HG03558 (cell line): ENCODE measurements at regions not wholly inside any gene's neighbourhood (a gene's known extent, or its start where the extent isn't known, plus 50 kb on each side); places are given as distances from the start of the nearest gene placed in this dataset.

Source experiments
- ATAC-seq: cut with Tn5 transposase; IDR thresholded peaks from one replicate; pipeline ENCODE4 v1.9.1; 2021; ENCODE audit warnings: moderate number of reproducible peaks; ENCODE audit not compliant: unreplicated experiment; ENCODE audit errors: extremely low read depth

DNA sequence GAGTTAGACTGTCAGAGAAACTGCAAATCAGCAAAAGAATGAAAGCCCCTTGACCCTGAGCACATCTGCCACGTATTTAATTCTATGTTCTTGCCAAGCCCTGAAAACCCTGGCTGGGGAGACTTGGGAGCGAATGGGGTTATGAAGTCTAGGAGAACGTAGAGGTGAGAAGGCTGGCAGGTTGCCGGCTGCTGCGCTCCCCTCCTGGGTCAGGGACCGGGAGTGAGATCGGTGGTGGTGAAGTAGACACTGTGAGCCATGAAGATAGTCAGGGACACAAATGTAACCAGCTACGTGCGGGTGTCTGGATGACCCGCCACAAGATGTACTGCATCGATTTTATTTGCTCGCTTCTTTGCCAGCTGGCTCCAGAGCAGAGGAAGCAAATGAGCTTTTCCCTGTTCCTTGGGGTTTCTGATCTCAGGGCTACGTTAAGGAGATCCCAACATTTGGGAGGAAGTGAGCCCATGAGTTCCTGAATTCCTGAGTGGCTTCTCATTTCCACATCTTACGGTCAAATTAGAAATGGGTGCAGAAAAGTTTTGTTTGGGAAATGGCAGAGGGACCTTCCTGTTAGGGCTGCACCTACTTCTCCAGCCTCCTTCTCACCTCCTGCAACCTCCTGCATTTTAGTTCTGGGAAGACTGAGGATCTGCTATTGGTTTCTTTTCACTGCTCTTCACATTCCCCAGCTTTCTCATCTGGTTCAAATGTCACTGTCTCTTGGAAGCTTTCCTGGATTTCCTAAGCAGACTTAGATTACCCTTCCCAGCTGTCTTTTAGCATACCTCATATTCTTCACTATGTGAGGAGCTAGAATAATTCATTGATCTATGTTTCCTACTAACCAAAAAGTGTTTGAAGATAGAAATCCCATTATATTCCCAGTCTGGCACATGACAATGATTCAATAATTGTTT lies 360.6 kb downstream of the ZNF521 start:
- no peak for ATAC-seq

DNA sequence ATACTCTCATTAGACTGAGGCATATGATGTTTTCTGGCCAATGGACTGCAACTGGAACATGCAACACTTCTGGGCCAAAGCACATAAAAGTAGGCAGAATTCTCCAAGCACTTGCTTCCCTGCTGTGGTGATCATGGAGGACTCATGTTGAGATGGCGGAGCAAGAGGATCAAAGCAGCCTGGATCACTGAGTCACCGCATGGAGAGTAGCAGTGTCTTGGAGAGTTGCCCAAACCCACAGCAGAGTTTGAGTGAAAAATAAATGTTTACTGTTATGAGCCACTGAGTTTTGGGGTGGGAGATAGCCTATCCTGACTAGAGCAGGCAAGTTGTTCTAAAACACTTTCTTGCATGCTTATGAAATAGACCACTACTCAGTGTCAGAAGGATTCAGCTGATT lies 359.5 kb downstream of the ZNF521 start:
- no peak for ATAC-seq

DNA sequence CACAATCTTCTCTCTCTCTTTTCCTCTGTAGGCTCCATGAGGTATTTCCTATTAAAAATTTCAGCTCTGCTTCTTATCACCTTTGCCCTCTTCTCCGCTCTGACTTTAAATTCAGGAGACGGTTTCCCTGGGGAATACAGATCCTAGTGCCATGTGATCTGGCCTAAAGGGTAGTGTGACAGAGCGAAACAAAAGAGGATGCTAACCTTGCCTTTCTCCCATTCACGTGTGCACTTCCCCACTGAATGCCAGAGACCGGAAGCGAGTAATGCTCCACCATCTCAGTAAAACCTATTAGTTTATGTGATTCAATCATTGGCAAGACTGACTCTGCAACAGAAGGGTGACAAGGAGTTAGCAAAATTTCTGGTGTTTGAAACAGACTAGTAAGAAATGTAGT lies 358.3 kb downstream of the ZNF521 start:
- no peak for ATAC-seq

DNA sequence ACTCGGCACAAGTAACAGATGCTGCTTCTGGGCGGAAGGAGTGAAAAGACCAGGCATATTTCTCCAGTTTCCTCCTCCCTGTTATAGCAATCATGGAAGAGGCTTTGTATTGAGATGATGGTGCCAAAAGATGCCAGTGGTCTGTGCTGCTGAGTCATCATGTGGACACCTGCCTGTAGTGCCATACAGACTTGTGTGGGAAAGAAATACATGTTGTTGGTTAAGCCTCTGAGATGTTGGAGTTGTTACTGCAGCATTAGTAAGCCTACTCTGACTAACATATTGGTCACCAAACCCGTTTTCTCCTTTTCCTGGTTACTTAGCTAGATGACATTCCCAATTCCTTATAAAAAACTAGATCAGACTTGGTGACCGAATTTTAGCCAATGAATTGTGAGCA lies 356.9 kb downstream of the ZNF521 start:
- no peak for ATAC-seq

DNA sequence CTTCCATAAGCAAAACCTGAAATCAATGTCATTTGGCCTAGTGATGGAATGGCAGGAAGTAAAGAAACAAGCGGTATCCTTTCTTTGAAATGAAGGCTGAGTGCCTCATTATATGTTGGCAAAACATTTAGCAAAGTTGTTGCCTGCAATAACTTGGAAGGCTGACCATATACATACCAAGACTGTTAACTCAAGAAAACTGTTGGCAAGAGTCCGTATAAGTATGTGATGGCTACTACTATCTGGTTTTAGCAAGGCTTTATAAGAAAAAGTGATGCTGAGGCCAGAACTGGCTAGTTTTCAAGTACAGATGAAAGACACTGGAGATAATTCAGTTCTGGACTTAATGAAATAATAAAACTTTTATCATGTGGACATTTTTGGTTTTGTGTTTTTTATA lies 356.2 kb downstream of the ZNF521 start:
- ATAC-seq: no peak

DNA sequence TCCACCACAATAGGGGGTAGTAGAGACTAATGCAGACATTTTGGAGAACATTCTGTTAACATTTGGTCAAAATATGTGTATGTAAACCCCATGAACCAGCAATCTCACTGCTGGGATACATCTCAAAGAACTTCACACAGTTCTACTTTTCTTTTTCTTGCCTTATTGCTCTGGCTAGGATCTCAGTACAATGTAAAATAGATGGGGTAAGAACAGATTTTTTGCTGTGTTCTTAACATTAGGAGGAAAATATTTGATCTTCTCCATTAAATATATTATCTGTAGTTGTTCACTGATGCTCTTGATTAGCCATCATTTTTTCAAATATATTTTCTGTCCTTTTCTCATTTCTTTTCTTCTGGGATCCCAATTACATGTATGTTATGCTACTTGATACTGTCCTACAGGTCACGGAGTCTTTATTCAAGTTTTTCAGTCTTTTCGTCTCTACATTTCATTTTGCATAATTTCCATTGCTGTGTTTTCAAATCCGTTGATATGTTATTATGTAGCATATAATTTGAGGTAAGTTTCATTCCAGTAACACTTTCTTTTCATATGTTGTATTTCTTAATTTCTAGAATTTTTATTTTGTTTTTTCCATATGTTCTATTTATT lies 352.2 kb downstream of the ZNF521 start:
- ATAC-seq: no peak

DNA sequence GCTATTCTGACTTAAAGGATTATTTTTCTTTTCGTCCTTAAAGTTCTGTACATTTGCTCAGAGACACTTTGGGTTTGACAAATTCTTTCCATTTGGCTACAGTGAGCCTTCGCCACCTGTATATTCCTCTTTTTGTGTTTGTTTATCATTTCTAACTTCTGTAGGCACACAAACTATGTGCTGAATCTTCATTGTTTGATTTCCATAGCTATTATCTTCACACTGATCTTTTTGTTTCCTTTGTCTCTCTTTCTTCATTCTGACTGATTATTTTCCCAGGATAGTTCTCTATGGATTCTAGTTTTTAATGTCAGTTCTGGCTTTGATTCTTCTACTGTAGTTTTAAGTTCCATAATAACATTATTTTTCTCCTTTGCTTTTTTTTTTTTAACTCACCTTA lies 350.2 kb downstream of the ZNF521 start:
- no peak for ATAC-seq

DNA sequence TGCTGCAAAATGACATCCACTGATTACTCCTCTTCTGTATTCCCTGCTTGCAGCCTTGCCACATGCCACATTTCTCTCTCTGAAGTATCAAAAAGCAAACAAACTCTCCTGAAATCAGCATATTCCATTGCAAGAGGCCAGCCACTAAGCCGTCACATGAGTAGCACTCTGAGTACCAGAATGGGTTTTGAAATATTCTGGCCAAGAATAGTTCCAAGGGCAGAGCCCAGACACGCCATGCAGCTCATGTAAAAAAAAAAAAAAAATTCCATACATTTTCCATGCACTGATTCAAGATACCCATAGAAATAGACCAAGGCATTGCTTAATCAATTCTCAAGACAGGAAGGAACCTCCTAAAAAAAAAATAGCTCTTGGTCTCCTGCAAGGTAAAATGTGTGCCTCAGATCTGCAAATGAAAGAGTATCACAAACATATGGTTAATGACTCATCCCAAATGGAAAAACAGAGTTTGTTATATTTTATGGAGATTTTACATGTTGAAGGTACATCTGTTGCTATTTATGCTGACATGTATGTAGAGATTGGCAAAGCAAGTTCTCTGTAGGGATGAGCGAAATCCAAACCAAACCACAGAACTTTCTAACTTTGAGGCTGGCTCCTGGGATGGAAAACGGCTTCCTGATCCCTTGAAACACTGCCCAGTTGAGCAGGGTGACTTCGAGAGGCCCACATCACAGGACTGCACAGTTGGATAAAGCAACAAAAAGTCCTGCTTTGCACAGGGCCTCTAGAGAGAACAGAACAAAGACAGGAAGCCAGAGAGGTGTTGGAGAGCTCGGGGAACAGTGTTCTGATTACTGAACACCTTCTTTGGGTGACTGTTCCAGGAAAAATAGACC lies 346.2 kb downstream of the ZNF521 start:
- no peak for ATAC-seq

DNA sequence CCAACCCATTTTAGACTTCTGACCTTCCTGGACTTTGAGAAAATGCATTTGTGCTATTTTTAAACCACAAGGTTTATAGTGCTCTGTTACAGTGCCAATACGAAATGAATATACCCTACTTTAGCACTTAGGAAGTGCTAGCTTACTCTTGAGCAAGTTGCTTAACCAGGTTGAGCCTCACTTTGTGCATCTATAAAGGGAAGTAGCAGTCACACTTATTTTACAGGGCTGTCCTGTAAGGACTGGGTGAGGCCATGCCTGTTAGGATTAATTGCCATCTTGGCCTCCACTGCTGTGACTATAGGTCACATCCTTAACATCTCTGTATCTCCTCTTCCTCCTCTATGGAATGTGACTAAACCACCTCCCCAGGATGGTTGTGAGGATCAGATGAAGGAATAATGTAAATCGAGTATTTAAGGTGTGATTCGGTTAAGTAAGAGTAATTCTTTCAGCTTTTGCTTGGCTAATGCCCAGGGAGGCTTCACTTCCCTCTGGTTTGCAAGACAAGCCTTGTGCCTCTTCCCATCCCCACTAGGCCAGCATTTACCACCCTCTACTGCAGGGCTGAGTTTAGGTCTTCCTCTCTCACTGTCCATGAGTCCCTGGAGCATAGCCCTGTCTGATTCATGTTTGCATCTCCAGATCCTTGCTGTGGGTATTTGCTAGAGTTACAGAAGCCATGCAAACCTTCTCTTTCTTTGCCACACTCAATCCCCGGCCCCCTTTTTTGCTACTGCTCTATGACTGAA lies 341.2 kb downstream of the ZNF521 start:
- no peak for ATAC-seq
